ENCODE measurements at regions not wholly inside any gene's neighbourhood (a gene's known extent, or its start where the extent isn't known, plus 50 kb on each side); places are given as distances from the start of the nearest gene placed in this dataset.

DNA sequence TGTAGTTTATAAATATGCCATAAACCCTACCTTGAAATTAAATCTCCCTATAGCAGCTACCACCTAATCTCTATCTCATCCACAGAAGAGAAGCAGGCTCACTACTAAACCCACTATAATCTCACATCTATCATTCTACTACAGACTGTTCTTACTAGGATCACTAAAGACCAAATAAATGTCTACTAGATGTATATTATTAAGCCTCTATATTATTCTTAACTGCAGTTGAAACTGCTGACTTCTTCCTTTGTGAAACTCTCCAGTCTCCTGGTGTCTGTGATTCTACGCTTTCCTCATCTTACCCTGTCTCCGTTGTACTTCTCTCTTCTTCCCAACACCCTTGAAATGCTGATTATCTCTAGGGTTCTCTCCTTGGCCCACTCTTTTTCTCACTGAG lies 1154.0 kb downstream of the IGSF11 start:
- DNase-seq (ENCODE audit: extremely low spot score) = no peak
- TF ChIP-seq, protein P1, sequence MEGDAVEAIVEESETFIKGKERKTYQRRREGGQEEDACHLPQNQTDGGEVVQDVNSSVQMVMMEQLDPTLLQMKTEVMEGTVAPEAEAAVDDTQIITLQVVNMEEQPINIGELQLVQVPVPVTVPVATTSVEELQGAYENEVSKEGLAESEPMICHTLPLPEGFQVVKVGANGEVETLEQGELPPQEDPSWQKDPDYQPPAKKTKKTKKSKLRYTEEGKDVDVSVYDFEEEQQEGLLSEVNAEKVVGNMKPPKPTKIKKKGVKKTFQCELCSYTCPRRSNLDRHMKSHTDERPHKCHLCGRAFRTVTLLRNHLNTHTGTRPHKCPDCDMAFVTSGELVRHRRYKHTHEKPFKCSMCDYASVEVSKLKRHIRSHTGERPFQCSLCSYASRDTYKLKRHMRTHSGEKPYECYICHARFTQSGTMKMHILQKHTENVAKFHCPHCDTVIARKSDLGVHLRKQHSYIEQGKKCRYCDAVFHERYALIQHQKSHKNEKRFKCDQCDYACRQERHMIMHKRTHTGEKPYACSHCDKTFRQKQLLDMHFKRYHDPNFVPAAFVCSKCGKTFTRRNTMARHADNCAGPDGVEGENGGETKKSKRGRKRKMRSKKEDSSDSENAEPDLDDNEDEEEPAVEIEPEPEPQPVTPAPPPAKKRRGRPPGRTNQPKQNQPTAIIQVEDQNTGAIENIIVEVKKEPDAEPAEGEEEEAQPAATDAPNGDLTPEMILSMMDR (IDR thresholded peaks at IDR 0.05; ENCODE audit: control extremely low read depth, extremely low read depth, low read depth, missing control alignments) = no peak
- ChIA-PET POLR2A (no interaction called here), CTCF (no interaction called here)

- DNase-seq (ENCODE audit: extremely low spot score) = no peak
- TF ChIP-seq, protein P1 (IDR thresholded peaks at IDR 0.05; ENCODE audit: control extremely low read depth, extremely low read depth, low read depth, missing control alignments) = no peak
- CTCF ChIA-PET = no interaction called here
- POLR2A ChIA-PET = no interaction called here
These were observed 1153.4 kb downstream of the IGSF11 start for GRCh38 chr3:117881210-117881609.

DNA sequence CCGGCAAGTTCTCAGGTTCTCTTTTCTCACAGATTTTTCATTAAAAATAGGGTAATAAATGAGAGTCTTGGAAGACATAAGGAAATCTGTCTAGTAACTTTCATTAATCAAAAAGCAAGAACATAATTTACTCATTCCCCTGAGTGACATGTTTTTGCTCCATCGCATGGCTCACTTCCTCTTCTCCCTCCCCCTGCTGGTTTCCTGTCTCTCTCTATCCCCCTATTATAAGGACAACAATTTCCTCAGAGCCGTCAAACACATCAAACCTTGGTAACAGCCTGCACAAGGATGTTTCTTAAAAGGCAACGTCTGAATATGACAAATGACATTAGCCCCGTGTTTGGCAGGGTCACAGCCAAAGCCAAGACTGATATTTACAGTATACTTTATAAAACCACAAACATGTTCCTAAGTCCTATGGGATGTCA lies 1149.6 kb downstream of the IGSF11 start:
- POLR2A ChIA-PET = no interaction called here
- CTCF ChIA-PET = interaction anchor here (1.0 kb wide), 1 partner anchor 14 kb away, joined by 3 read pairs; no protein-coding TSS in a partner anchor
- DNase-seq (ENCODE audit: extremely low spot score) = no peak
- TF ChIP-seq, protein P1 (IDR thresholded peaks at IDR 0.05; ENCODE audit: control extremely low read depth, extremely low read depth, low read depth, missing control alignments) = no peak

- ChIA-PET CTCF (no interaction called here), POLR2A (no interaction called here)
- DNase-seq (ENCODE audit: extremely low spot score) = no peak
- TF ChIP-seq, protein P1 (IDR thresholded peaks at IDR 0.05; ENCODE audit: control extremely low read depth, extremely low read depth, low read depth, missing control alignments) = no peak
These were observed 1148.5 kb downstream of the IGSF11 start for GRCh38 chr3:117886147-117886546.

- ChIA-PET CTCF (no interaction called here), POLR2A (no interaction called here)
- TF ChIP-seq, protein P1 (IDR thresholded peaks at IDR 0.05; ENCODE audit: control extremely low read depth, extremely low read depth, low read depth, missing control alignments) = no peak
- DNase-seq (ENCODE audit: extremely low spot score) = no peak
These were observed 1147.6 kb downstream of the IGSF11 start for GRCh38 chr3:117887031-117887430.

DNA sequence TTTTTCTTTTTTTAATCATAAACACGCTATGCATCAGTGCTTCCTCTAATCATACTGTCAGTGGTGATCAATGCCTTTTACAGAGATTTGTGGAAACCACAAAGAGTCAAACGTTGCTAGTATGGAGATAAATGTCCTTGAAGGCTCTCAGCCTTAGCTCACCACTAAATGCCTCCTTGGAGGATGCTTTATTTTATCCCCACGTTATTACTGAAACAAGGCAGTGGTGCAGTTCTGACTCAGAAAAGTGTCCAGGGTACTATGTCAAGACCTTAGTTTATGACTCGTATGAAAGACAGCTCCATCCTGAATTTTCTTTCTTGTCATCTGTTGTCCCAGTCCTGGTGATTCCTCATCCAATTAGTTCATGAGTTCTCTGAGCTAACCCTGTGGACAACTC lies 1146.7 kb downstream of the IGSF11 start:
- no peak for DNase-seq (ENCODE audit: extremely low spot score)
- TF ChIP-seq, protein P1 (IDR thresholded peaks at IDR 0.05; ENCODE audit: control extremely low read depth, extremely low read depth, low read depth, missing control alignments) = no peak
- ChIA-PET CTCF (no interaction called here), POLR2A (no interaction called here)

DNA sequence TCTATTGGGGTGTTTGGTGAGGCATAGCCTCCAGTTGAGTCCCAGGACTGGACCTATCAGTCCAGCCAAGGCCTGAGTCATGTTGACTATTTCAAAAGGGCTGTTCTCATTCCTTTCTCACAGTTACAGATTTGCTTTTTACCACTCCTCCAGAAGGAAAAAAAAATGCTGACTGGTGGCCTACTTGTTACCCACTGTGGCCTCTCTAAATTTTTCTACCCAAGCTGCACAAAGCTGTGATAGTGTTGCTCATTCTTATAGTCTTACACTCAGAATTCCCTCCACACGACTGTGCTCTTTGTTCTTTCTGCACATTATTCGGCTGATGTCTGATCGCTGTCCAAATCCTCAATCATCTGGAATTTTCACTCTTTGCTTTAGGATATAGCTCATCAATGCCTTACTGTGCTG lies 1142.2 kb downstream of the IGSF11 start:
- CTCF ChIA-PET = interaction anchor here (1.5 kb wide), 1 partner anchor 54 kb away, joined by 3 read pairs; no protein-coding TSS in a partner anchor
- POLR2A ChIA-PET = no interaction called here
- DNase-seq (ENCODE audit: extremely low spot score) = no peak
- TF ChIP-seq, protein P1 (IDR thresholded peaks at IDR 0.05; ENCODE audit: control extremely low read depth, extremely low read depth, low read depth, missing control alignments) = no peak
